ACC112 (cell line): ENCODE measurements at regions not wholly inside any gene's neighbourhood (a gene's known extent, or its start where the extent isn't known, plus 50 kb on each side); places are given as distances from the start of the nearest gene placed in this dataset.

Experiments
- H2AFZ ChIP-seq: fragments of 200-600 bp; sonication (generic); one replicate; pipeline ENCODE4 v1.6.0; 2017; ENCODE audit warnings: antibody characterized with exemption, low read length; ENCODE audit not compliant: unreplicated experiment
- H3K27ac ChIP-seq: fragments of 200-600 bp; sonication (generic); 2 replicates; pipeline ENCODE4 v1.5.1; 2014; ENCODE audit warnings: low read depth, mild to moderate bottlenecking, antibody characterized with exemption, low read length, moderate library complexity
- H3K27me3 ChIP-seq: fragments of 200-600 bp; sonication (generic); 2 replicates; pipeline ENCODE4 v1.6.1; 2014; ENCODE audit warnings: mild to moderate bottlenecking, antibody characterized with exemption, low read length, moderate library complexity, mixed read lengths; ENCODE audit not compliant: insufficient read depth
- H3K36me3 ChIP-seq: fragments of 200-600 bp; sonication (generic); 2 replicates; pipeline ENCODE4 v1.6.1; 2016; ENCODE audit warnings: mild to moderate bottlenecking, antibody characterized with exemption, low read length, moderate library complexity, mixed read lengths; ENCODE audit not compliant: insufficient read depth
- H3K4me1 ChIP-seq: fragments of 200-600 bp; sonication (generic); one replicate; pipeline ENCODE4 v1.6.1; 2016; ENCODE audit warnings: low read length, mixed read lengths; ENCODE audit not compliant: insufficient read depth, unreplicated experiment, control insufficient read depth
- H3K4me3 ChIP-seq: fragments of 200-600 bp; sonication (generic); 2 replicates; pipeline ENCODE4 v1.5.1; 2014; ENCODE audit warnings: mild to moderate bottlenecking, low read depth, low read length
- H3K79me2 ChIP-seq: fragments of 200-600 bp; sonication (generic); one replicate; pipeline ENCODE4 v1.6.0; 2016; ENCODE audit warnings: low read length; ENCODE audit not compliant: control insufficient read depth, unreplicated experiment, insufficient read depth

- H3K4me1 ChIP-seq = peaks cover 15% of the 10 kb centered on the region
- H3K36me3 ChIP-seq = no peaks in the 10 kb centered on the region
- no peak overlapping the region for H2AFZ ChIP-seq
- no peaks in the 10 kb centered on the region for H3K27me3 ChIP-seq
- H3K27ac ChIP-seq = no peak overlapping the region
- H3K4me3 ChIP-seq = no peak overlapping the region
- H3K79me2 ChIP-seq = no peaks in the 10 kb centered on the region
Measured at GRCh38 chr6:124877468-124877867, 84.8 kb upstream of the RNF217 start.

DNA sequence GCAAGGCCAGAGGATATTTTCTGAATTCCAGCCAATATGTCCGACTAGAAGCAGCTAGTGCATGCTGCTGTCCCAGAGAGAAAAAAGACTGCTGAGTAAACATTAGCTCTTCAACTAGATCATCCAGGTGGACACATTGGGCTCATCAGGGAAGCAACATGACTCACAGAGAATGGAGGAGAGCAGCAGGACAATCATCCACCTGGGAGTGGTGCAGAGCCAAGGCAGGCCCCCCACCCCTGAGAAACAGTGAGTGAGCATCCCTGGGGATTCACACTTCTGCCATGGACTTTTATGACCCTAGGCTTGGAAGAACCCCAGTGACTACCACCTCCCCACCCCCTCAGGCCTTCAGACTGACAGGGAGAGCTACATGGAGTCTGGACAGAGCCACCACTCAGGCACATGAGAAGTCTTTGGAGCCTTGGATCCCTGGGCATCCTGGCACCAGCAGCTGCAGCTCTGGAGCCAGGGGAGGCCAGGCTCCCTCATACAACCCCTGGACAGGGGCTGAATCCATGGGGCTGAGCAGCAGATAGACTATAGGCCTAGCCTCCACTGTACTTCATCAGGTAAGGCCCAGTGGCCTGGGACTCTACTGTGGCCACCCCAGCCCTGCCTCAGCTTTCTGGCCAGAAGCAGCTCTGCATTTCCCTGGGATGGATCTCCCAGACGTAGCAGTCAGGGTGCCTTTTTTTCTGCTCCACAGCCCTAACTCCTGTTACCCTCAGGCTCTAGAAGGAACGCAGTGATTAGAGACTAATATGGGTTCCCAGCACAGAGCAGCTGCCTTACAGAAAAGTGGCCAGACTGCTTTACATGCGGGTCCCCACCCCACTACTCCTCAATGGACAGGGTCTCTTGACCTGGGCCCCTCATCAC lies 82.9 kb upstream of the RNF217 start:
- Histone ChIP-seq H3K36me3 (no peaks in the 10 kb centered on the region), H3K4me1 (peaks cover 22% of the 10 kb centered on the region), H3K27me3 (no peaks in the 10 kb centered on the region), H3K79me2 (no peaks in the 10 kb centered on the region), H3K27ac (no peak overlapping the region), H3K4me3 (no peak overlapping the region), H2AFZ (no peak overlapping the region)

DNA sequence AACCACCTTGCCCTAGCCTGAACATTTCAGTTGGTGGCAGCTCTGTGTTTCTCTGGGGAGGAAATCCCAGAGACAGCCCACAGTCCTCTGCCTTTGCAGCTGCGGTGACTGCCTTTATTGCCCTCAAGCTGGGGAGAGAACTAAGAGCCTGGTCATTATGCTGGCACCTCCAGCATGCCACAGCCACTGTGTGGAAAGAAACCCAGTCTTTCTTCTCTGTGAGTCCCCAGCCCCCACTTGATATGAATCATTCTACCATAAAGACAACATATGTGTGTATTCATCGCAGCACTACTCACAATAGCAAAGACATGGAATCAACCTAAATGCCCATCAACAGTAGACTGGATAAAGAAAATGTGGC lies 82.3 kb upstream of the RNF217 start:
- H3K4me1 ChIP-seq = peaks cover 23% of the 10 kb centered on the region
- H3K27ac ChIP-seq = no peak overlapping the region
- no peaks in the 10 kb centered on the region for H3K27me3 ChIP-seq
- H3K4me3 ChIP-seq = no peak overlapping the region
- no peaks in the 10 kb centered on the region for H3K36me3 ChIP-seq
- H3K79me2 ChIP-seq = no peaks in the 10 kb centered on the region
- no peak overlapping the region for H2AFZ ChIP-seq

GRCh38 chr6:124881898-124882578 lies 80.2 kb upstream of the RNF217 start:
- H3K4me3 ChIP-seq = peak overlapping the region; percentile 45
- H3K27me3 ChIP-seq = no peaks in the 10 kb centered on the region
- H2AFZ ChIP-seq = no peak overlapping the region
- peaks cover 28% of the 10 kb centered on the region for H3K4me1 ChIP-seq
- peak overlapping the region; percentile 81 for H3K27ac ChIP-seq
- H3K79me2 ChIP-seq = no peaks in the 10 kb centered on the region
- H3K36me3 ChIP-seq = no peaks in the 10 kb centered on the region

GRCh38 chr6:124882579-124883393 lies 79.5 kb upstream of the RNF217 start:
- Histone ChIP-seq H3K4me1 (peaks cover 28% of the 10 kb centered on the region), H3K79me2 (no peaks in the 10 kb centered on the region), H2AFZ (peak overlapping the region; percentile 2), H3K4me3 (peak overlapping the region; percentile 45), H3K27me3 (no peaks in the 10 kb centered on the region), H3K27ac (peak overlapping the region; percentile 81), H3K36me3 (no peaks in the 10 kb centered on the region)

GRCh38 chr6:124885171-124885570 lies 77.1 kb upstream of the RNF217 start:
- H3K4me3 ChIP-seq = no peak overlapping the region
- no peaks in the 10 kb centered on the region for H3K27me3 ChIP-seq
- H3K36me3 ChIP-seq = no peaks in the 10 kb centered on the region
- no peak overlapping the region for H2AFZ ChIP-seq
- H3K79me2 ChIP-seq = no peaks in the 10 kb centered on the region
- no peak overlapping the region for H3K27ac ChIP-seq
- H3K4me1 ChIP-seq = peaks cover 39% of the 10 kb centered on the region

- peak overlapping the region; percentile 29 for H2AFZ ChIP-seq
- no peaks in the 10 kb centered on the region for H3K27me3 ChIP-seq
- peaks cover 24% of the 10 kb centered on the region for H3K4me1 ChIP-seq
- H3K27ac ChIP-seq = no peak overlapping the region
- no peaks in the 10 kb centered on the region for H3K79me2 ChIP-seq
- no peak overlapping the region for H3K4me3 ChIP-seq
- H3K36me3 ChIP-seq = no peaks in the 10 kb centered on the region
Measured at GRCh38 chr6:124887872-124888580, 74.2 kb upstream of the RNF217 start.

DNA sequence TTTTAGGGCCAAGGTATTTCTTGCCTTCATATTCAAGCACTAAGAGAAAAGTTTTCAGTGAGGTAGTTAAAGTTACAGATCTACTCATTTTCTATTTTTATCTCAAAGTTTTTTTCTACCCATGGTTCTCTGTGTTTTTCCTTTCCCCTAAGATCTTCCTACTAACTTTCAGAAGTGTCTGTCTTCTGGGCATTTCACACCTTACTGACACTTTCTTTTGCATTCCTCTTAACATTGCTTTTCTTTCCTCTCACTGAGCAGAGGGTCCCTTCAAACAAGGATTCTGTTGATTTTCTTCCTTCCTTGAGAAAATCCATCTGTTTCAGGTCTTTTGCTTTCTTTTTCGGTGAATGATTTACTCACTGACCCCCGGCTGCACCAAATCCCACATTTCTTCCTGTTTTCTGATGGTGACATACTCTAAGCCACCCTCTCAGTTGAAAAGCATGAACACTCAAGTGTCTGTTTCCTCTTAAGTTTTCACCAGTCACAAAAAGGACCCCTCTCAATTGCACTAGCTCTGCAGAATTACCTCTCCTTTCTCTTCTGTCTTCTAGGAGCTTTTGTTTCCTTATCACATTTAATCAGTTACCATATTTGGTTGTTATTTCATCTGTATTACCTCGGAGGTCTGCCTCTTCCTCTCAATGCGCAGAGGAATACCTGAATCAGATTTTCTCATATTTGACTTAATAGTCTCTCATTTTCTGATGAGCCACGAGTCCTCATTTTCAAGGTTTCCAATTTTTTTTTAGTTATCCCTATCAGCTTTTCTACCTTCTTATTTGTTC lies 73.5 kb upstream of the RNF217 start:
- no peaks in the 10 kb centered on the region for H3K27me3 ChIP-seq

DNA sequence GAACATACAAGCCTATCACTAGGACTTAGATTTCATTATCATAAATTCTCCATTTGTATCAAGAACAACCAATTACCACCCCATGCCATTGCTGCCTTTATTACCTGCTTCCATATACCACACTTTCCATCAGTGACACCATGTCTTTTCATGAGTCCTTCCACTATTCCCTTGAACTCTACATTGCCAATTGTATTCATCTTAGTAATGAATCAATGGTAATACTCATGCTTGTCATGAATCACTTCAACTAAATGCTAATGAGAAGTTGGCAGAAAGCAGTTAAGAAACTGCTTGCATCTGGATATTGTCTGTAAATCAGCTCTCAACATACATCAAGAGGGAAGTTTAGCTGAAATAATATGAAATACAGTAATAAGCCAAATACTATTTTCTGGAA lies 61.2 kb upstream of the RNF217 start:
- Histone ChIP-seq H3K27ac (no peak overlapping the region), H3K79me2 (no peaks in the 10 kb centered on the region), H3K27me3 (no peaks in the 10 kb centered on the region), H3K4me1 (no peaks in the 10 kb centered on the region), H3K4me3 (no peak overlapping the region), H2AFZ (no peak overlapping the region), H3K36me3 (no peaks in the 10 kb centered on the region)

More for the DNA sequence above, 73.5 kb upstream of the RNF217 start:
- Histone ChIP-seq H3K4me1 (peaks cover 18% of the 10 kb centered on the region), H3K79me2 (no peaks in the 10 kb centered on the region), H3K4me3 (peak overlapping the region; percentile 33), H3K36me3 (no peaks in the 10 kb centered on the region), H3K27ac (no peak overlapping the region), H2AFZ (peak overlapping the region; percentile 98)
